NCI-H345 treated with DMSO at 0.1 percent for 48 hours (cell line): ENCODE measurements at regions not wholly inside any gene's neighbourhood (a gene's known extent, or its start where the extent isn't known, plus 50 kb on each side); places are given as distances from the start of the nearest gene placed in this dataset.
"Not testable (repeated sequence)": the region's sequence is repeated elsewhere in the genome, so short reads cannot be mapped to it uniquely, and the experiment has no call there.

Experiments
- DNase-seq: peaks from one replicate; lab custom pipeline; 2025; ENCODE audit not compliant: unreplicated experiment; lab: John Stamatoyannopoulos, UW

GRCh38 chrX:15127010-15127409 is 142.9 kb downstream of the ASB9 start:
- DNase-seq = no peak

DNA sequence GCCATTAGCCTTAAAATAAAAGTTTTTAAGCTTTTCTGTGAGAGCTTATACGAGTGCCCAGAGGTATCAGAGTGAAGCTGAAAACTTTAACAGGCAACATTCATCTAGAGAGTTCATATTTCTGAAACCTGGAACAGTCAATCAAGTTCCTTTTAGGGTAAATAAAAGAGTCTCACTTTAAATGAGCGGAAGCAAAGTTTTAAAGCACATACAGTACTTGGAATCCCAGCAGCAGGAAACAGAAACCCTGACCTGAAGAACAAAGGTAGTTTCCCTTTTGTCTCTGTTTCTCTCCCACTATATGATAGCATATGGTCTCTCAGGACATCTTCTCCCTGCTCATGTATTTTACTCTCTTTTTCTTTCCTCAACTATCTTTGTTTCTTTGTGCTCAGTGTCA is 153.0 kb downstream of the ASB9 start:
- DNase-seq = no peak

- no peak for DNase-seq
These were observed 154.9 kb downstream of the ASB9 start for GRCh38 chrX:15114743-15115566.

GRCh38 chrX:15107367-15107988 is 162.4 kb downstream of the ASB9 start:
- DNase-seq = no peak

GRCh38 chrX:15098505-15098904 is 171.4 kb downstream of the ASB9 start:
- no peak for DNase-seq

- no peak for DNase-seq
These were observed 182.1 kb downstream of the ASB9 start for GRCh38 chrX:15087747-15088146.

DNA sequence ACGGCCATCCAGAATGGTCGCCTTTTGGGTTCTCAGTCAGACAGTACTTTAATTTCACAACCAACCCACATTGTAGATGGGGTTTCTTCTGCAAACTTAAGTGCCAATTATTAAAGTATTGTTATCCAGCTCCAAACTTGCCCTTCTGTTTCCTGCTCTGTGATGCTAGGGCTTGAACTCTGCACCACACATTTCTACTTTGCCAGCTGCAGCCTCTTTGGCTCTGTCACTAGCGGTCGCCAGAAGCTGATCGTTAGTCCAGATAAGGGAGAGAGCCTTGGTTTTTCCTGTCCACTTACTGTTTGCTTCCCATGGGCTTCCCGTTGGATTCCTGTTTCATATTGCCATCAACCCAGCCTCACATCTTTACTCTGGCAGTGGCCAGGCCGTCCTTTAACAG is 196.6 kb downstream of the ASB9 start:
- no peak for DNase-seq

DNA sequence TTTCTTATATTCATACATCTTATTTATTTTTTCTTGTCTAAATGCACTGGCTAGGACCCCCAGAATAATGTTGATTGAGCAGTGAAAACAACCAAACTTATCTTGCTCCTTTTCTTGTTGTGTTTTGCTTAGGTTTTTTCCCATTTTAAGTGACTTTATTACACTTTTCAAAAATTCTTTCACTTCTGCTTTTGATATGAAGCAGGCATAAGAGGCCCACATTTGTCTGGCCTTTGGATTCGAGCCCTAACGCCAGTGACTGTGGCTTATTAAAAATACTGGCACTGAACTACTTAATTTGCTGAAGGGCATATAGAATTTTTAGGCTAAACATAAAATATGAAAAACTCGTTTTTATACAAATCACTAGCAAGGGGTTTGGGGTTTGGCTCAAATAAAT is 197.0 kb downstream of the ASB9 start:
- no peak for DNase-seq

GRCh38 chrX:15072259-15072658 is 197.6 kb downstream of the ASB9 start:
- DNase-seq = no peak

GRCh38 chrX:15059474-15059873 is 186.3 kb downstream of the MOSPD2 start:
- no peak for DNase-seq

DNA sequence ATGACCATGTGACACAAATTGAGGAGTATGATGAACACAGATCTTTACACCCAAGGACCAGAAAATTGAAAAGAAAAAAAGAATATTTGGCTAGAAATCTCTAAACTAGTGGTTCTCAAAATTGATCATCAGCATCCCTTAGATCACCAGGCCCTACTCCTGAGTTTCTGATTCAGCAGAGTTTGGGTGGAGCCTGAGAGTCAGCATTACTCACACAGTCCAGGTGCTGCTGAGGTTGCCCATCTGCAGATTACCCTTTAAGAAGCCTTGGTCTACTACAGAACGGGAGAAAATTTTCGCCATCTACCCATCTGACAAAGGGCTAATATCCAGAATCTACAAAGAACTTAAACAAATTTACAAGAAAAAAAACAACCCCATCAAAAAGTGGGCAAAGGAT is 182.8 kb downstream of the MOSPD2 start:
- no peak for DNase-seq

DNA sequence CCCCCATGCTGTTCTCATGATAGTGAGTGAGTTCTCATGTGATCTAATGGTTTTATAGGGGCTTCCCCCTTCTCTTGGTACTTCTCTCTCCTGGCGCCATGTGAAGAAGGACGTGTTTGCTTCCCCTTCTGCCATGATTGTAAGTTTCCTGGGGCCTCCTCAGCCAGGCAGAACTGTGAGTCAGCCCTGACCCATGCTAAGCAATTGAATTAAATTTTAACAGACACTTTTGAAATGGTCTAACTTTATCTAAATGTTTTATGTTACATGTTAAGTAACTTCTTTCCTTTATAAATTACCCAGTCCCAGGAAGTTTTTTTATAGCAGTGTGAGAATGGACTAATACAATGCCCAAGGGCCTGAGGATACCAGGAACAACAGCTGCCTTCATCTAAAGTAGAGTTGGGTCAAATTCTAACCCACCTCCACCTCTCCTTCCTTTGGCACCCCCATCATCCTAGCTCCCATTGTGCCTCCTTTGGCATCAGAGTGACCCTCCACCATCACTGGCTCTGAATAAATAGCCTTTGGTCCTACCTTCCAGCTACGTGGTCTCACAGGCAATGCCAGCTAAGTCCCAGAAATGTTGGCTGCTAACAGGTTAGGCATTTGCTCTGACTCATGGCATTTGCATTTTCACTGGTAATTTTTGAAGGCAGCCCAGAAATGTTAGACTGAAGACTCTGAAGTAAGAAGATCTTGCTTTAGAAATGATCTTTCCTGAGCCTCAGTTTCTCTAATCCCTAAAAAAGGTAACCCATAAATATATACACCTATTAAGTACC is 182.1 kb downstream of the MOSPD2 start:
- DNase-seq = no peak

DNA sequence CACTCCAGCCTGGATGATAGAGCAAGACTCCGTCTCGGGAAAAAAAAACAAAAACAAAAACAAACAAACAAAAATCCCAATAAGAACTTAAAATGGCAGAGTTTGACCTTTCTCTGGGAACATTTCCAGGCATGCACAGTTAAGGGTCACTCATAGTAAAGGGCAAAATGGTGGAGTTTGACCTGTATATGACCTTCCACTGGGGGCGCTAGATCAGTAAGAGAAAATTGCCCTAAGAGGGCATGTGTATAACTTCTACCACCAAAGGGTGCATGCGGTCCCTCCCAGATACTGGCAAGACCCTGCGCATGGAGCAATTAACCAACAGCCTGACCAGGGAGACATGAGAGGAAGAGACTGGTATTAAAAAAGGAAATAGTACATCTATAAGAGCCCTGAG is 177.2 kb downstream of the MOSPD2 start:
- no peak for DNase-seq

- no peak for DNase-seq
These were observed 170.3 kb downstream of the MOSPD2 start for GRCh38 chrX:15043538-15043937.

- DNase-seq = no peak
These were observed 160.7 kb downstream of the MOSPD2 start for GRCh38 chrX:15033917-15034316.

GRCh38 chrX:15017491-15017890 is 144.3 kb downstream of the MOSPD2 start:
- no peak for DNase-seq

- no peak for DNase-seq
These were observed 142.8 kb downstream of the MOSPD2 start for GRCh38 chrX:15016051-15016450.

GRCh38 chrX:15014281-15014680 is 141.1 kb downstream of the MOSPD2 start:
- DNase-seq = no peak

DNA sequence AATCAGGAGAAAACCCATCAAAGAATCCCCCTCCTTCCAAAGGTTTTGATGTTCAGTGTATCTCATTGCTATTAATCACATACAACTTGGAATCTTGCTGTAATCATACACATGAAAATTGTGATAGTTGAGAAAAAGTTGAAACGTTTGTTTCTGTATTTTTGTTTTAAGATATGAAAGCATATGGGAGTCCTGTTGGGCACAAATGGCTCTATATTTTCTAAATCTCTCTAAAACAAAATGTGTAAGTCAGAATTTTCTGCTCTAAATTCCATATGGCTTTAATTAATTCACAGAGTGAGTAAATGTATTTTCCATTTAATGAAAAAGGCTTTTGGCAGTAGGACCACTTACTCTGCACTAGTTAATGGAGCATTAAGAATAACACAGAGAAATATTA is 140.2 kb downstream of the MOSPD2 start:
- DNase-seq = no peak

DNA sequence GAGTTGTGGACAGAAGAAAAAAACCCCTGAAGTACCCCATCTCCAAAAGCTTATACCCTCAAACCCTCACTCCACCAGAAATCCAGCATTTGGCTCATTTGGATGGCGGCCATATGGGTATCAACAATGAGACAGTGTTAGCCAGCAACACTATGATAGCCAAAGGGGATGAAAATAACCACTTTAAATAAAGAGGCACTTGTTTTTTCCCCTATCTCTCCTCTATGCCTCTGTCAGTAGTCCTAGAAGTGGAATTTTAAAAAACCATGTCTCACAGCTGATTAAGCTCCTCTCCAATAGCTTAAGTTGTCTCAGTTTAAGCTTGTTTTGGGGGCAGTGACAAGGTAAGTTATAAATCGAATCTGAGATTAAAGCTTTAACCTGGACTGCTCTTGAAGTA is 124.0 kb downstream of the MOSPD2 start:
- no peak for DNase-seq

DNA sequence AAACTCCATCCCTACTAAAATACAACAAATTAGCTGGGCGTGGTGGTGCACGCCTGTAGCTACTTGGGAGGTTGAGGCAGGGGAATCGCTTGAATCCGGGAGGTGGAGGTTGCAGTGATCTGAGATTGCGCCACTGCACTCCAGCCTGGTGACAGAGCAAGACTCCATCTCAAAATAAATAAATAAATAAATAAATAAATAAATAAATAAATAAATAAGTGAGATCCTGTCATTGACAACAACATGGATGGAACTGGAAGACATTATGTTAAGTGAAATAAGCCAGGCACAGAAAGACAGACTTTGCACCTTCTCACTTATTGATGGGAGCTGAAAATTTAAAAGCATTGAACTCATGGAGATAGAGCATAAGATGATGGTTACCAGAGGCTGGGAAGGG is 111.2 kb downstream of the MOSPD2 start:
- DNase-seq = not testable (repeated sequence)
